ENCODE measurements at regions not wholly inside any gene's neighbourhood (a gene's known extent, or its start where the extent isn't known, plus 50 kb on each side); places are given as distances from the start of the nearest gene placed in this dataset.

- no peak for DNase-seq (ENCODE audit: low read depth in 4 of 4, low spot score in 2 of 4)
These were observed 53.5 kb upstream of the FLT1 start for GRCh38 chr13:28548468-28548867.

- no peak for DNase-seq (ENCODE audit: low read depth in 4 of 4, low spot score in 2 of 4)
These were observed 50.8 kb upstream of the FLT1 start for GRCh38 chr13:28545583-28546333.
